HG03175 (cell line): ENCODE measurements at regions not wholly inside any gene's neighbourhood (a gene's known extent, or its start where the extent isn't known, plus 50 kb on each side); places are given as distances from the start of the nearest gene placed in this dataset.
"Not testable (repeated sequence)": the region's sequence is repeated elsewhere in the genome, so short reads cannot be mapped to it uniquely, and the experiment has no call there.

Experiments
- ATAC-seq: cut with Tn5 transposase; IDR thresholded peaks from one replicate; pipeline ENCODE4 v1.9.1; 2021; ENCODE audit warnings: mild to moderate bottlenecking, moderate library complexity; ENCODE audit not compliant: unreplicated experiment

DNA sequence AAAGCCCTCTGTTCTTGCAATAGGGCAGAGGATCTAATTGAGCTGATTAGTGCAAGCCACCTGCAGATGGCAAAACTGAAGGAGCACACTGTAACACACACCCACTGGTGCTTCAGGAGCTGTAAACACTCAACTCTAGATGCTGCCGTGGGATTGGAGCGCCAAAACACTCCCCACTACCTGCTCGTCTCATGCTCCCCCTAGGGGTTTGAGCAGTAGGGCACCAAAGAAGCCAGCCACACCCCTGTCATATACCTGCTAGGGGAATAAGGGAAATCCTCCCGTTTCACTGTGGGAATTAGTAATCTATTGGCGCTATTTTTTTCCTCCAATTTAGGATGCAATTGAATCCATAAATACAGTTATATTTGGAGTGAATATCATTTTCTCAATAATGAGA is 360.2 kb downstream of the GLUD2 start:
- ATAC-seq = no peak

GRCh38 chrX:121431514-121431913 is 384.1 kb downstream of the GLUD2 start:
- not testable (repeated sequence) for ATAC-seq

DNA sequence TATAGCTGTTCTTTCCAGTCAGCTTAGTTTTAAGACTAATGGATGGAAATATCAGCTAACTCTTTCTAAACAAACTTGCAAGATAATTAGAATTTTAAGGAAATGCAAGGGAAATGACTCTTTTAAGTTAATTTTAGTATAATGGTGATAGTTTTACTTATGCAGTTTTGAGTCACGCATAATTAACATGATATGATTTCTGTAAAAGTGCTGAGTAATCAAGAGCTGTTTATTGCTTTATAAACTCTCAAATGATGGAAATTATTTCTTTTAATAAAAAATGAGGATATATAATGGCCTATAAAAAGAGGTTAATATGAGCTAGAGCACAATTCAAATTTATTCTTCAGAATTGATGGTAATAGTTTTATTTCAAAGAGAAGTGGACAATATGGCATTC is 385.9 kb downstream of the GLUD2 start:
- ATAC-seq = no peak

DNA sequence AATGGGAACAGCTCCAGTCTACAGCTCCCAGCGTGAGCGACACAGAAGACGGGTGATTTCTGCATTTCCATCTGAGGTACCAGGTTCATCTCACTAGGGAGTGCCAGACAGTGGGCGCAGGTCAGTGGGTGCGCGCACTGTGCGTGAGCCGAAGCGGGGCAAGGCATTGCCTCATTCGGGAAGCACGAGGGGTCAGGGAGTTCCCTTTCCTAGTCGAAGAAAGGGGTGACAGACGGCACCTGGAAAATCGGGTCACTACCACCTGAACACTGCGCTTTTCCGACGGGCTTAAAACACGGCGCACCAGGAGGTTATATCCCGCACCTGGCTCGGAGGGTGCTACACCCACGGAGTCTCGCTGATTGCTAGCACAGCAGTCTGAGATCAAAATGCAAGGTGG is 390.3 kb downstream of the GLUD2 start:
- ATAC-seq = not testable (repeated sequence)

DNA sequence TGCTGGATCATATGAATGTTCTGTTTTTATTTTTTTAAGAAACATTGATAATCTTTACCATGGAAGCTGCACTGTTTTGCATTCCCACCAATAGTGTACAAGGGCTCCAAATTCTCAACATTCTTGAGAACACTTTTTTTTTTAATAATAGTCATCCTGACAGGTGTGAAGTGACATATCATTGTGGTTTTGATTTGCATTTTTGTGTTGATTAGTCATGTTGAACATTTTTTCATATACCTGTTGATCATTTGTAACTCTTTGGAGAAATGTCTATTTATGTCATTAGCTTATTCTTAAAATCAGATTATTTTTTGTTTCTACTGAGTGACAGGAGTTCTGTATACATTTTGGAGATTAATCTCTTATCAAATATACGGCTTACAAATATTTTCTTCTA is 408.5 kb downstream of the GLUD2 start:
- peak; percentile 64 for ATAC-seq

GRCh38 chrX:121456315-121456714 is 408.9 kb downstream of the GLUD2 start:
- ATAC-seq = peak; percentile 88

DNA sequence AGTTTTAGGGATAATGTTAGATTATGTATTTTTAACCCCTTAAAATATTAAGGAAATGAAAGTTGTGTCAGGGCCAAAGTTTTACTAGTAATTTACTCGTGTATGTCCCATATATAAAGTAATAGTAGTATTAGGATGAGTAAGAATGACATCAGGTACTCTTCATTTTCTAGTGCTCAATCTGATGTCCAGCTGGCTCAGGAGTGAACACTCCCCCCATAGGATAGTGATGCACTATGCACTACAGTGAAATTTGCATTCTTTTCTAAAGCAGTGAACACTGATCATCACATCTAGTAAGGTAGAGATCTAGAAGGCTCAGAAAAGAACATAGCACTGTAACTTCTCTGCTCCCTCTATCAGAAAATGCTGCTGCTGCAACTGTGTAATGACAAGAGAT is 409.7 kb downstream of the GLUD2 start:
- ATAC-seq = no peak

- no peak for ATAC-seq
These were observed 432.0 kb downstream of the GLUD2 start for GRCh38 chrX:121479406-121479805.

GRCh38 chrX:121496966-121497365 is 449.6 kb downstream of the GLUD2 start:
- no peak for ATAC-seq

- ATAC-seq = no peak
These were observed 456.7 kb downstream of the GLUD2 start for GRCh38 chrX:121504153-121504552.

DNA sequence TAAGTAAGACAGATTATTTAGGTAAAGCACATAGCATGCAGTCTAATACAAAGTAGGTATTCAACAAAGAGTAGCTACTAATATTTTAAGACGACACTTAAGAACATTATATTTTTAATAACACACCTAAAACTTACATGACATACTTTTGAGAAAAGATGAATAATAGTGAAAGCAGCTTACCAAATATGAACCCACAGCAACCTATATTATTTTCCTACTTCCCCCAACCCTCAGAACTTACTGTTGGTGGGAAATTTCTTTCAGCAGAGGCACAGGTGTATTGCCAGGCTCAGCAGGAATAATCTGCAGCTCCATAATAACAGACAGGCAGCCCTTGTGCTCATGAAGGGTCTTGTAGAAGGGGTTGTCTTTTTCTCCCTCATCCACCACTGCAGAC is 498.9 kb downstream of the GLUD2 start:
- ATAC-seq = no peak

- ATAC-seq = no peak
These were observed 511.5 kb downstream of the GLUD2 start for GRCh38 chrX:121558886-121559285.

DNA sequence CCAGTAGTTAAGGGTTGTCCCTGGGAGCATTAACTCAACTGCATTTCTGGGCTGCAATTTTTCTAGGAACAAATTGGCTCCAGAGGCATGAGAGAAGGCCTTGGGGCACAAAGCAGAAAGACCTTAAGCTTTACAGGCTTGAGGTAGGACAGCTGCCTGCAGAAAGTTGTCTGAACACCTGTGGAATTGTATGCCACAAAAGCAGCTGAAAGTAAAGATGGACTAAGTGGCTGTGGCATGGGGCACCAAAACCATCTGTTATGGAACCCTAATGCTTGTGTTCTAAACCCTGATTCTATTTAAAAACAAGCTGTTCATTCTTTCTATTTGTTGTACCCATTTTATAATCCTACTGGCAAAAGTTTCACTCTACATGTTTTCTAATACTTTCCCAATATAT is 515.2 kb downstream of the GLUD2 start:
- ATAC-seq = no peak

DNA sequence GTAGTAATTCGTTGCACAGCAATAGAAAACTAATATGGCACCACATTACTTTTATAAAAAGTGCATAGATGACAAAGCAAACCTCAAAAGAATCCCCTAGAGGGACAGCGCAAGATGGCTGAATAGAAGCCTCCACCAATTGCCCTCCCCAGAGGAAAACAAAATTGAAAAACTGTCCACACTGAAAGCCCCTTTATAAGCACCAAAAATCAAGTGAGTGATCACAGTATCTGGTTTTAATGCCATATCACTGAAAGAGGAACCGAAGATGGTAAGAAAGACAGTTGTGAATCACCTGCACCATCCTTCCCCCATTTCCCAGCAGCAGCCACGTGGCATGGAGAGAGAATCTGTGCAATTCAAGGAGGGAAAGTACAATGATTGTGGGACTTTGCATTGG is 522.2 kb downstream of the GLUD2 start:
- ATAC-seq = peak; percentile 64

- no peak for ATAC-seq
These were observed 522.8 kb downstream of the GLUD2 start for GRCh38 chrX:121570072-121570841.

DNA sequence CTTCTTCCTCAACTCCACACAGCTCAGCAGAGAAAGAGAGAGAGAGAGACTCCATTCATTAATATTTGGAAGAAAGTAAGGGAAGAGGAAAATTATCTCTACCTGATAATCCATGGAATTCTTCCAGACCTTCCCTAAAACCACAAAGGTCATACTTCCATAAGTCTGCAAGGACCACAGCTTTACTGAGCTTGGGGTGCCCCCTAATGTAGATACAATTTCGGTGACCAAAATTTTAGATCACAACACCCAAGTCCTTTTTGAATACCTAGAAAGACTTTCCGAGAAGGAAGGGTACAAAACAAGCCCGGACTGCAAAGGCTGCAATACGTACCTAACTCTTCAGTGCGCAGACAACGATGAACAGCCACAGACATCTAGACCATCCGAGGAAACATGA is 523.9 kb downstream of the GLUD2 start:
- no peak for ATAC-seq

DNA sequence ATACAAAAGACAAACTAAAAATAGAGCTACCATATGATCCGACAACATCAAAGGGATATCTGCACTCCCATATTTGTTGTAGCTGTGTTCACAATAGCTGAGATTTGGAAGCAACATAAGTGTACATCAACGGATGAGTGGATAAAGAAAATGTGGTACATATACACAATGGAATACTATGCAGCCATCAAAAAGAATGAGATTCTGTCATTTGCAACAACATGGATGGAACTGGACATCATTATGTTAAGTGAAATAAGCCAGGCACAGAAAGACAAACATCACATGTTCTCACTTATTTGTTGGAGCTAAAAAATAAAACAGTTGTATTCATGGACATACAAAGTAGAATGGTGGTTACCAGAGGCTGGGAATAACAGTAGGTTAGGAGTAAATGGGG is 527.0 kb downstream of the GLUD2 start:
- not testable (repeated sequence) for ATAC-seq

DNA sequence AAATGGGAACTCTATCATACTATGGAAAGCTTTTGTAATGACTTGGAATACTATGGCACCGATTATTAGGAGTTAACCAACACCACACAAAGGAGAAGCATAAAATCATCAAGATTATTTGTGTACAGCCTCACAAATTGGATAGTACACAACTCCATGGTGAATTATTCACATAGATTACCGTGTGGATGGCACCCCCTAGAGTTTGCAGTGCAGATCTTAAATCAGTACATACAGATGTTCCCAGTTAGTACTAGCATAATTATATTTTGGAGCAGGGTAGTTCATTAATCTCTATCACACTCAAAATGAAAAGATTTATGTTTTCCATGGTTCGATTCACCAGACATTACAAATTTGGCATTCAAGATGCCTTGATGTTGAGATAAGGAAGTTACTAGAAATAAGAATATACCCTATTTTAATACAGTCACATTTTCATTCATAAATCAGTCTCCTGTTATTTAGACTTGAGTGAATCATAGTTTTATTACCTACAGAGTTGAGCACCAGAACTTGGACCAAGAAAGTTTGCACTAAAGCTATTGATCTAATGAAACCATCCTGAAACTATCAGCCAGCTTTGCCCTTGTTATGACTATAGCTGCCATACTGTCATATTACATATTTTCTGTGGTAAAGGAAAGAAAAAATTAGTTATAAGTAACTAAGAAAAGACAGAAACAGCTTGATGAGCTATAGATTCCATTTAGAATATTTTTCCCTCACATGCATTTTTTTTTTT is 531.8 kb downstream of the GLUD2 start:
- peak; percentile 62 for ATAC-seq

GRCh38 chrX:121581885-121582284 is 534.5 kb downstream of the GLUD2 start:
- ATAC-seq = no peak

GRCh38 chrX:121585626-121586025 is 538.2 kb downstream of the GLUD2 start:
- ATAC-seq = no peak

DNA sequence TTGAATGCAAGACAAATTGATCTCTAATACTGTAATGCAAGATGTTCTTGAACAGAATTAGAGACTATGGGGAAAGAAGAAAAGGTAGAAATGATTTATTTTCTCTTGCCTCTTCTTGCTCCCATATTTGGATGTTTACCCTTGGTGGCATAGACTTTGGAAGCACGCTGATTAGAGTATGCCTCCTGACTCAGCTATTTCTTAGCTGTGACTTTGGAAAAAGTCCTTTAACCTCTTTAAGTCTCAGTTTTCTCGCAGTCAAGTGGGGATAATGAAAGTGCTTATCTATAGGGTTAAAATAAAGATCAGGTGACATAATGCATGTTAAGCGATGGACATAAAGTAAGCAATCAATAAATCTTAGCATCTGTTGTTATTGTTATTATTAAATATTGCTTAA is 545.5 kb downstream of the GLUD2 start:
- no peak for ATAC-seq

DNA sequence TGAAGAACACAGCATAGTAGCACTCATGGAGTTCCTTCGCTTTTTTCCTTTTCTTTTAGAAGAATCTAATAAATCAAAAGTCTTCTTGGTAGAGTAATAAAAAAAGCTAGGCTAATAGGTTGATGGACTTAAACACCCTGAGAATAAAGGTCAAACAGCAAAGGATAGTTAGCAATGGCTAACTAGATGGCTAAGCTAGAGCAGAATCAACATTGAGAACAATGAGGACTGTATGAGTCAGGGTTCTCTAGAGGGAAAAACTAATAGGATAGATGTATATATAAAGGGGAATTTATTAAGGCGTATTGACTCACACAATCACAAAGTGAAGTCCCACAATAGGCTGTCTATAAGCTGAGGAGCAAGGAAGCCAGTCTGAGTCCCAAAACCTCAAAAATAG is 550.9 kb downstream of the GLUD2 start:
- no peak for ATAC-seq
